Mucosa of descending colon (tissue), 3 donors: ENCODE measurements at regions not wholly inside any gene's neighbourhood (a gene's known extent, or its start where the extent isn't known, plus 50 kb on each side); places are given as distances from the start of the nearest gene placed in this dataset.

Source experiments
- ATAC-seq: fragments of 200-7000 bp; cut with Tn5 transposase; one replicate; pipeline ENCODE4 v1.9.1; 2020; ENCODE audit warnings: mild to moderate bottlenecking, moderate library complexity
- DNase-seq, 3 donors: peaks; one replicate each; pipeline ENCODE4 v3.0.0-alpha.2; 2020
- H3K36me3 ChIP-seq: fragments of 200-600 bp; one replicate; pipeline ENCODE4 v1.8.0; 2021; ENCODE audit warnings: low read depth, mild to moderate bottlenecking
- H3K4me1 ChIP-seq: fragments of 200-600 bp; one replicate; pipeline ENCODE4 v1.8.0; 2021; ENCODE audit warnings: low read depth, mild to moderate bottlenecking
- H3K4me3 ChIP-seq: fragments of 200-600 bp; one replicate; pipeline ENCODE4 v1.8.0; 2021; ENCODE audit warnings: mild to moderate bottlenecking
- H3K9me3 ChIP-seq: fragments of 200-600 bp; one replicate; pipeline ENCODE4 v1.8.0; 2021; ENCODE audit warnings: mild to moderate bottlenecking
- CTCF ChIP-seq: fragments of 200-600 bp; IDR thresholded peaks from one replicate; pipeline ENCODE4 v1.8.0; 2022; ENCODE audit warnings: antibody characterized with exemption, mild to moderate bottlenecking
- intact Hi-C, 2 donors: fragments of 100-400 bp; cut with DNase I in 1 of 2; cut with micrococcal nuclease in 1 of 2; formaldehyde crosslinking; loops; one replicate each; pipeline versions ENCODE4 v1.11.0 to v1.11.1; 2022; cut with DNase I, micrococcal nuclease
- donor health status: DM: no; HTN: no; CAD: no; lungs with moderate emphysema.
- donor health status: DM: no; HTN: no; CAD: no.
- donor health status: DM: no; HTN: yes; CAD: no.

DNA sequence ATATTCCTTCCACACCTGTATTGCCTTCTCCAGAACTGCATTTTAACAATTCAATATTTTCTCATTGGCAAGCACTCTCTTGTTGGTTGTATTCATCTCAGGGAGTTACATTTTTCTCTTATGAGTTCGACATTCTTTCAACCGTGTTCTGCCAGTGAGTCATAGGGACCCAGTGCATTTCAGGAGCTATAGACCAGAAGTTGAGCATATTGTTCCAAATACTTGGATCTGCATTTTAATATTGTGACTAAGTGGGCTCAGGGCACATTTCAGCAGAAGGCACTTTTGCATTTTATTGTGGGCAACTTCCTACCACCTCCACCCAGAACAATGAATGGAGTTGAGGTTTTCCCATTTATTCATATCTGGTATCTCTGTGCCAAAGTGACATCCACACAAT lies 132.8 kb downstream of the TNFSF18 start:
- DNase-seq (no peak), ATAC-seq (no peak)
- intact Hi-C loops, result no loop called here
- Histone ChIP-seq H3K4me1 (no peaks in the 10 kb centered on the region), H3K4me3 (no peak overlapping the region), H3K9me3 (peaks cover 6% of the 10 kb centered on the region), H3K36me3 (no peaks in the 10 kb centered on the region)
- no peak for TF ChIP-seq CTCF

GRCh38 chr1:172918478-172918877 lies 132.3 kb downstream of the TNFSF18 start:
- intact Hi-C loops, result no loop called here
- ATAC-seq (no peak), DNase-seq (no peak)
- Histone ChIP-seq H3K4me3 (no peak overlapping the region), H3K36me3 (no peaks in the 10 kb centered on the region), H3K9me3 (peaks cover under 1% of the 10 kb centered on the region), H3K4me1 (no peaks in the 10 kb centered on the region)
- TF ChIP-seq CTCF, result no peak

- TF ChIP-seq CTCF, result no peak
- no peaks in the 10 kb centered on the region for H3K36me3 ChIP-seq
- DNase-seq (no peak), ATAC-seq (no peak)
- H3K4me1 ChIP-seq, result no peaks in the 10 kb centered on the region
- no peaks in the 10 kb centered on the region for H3K9me3 ChIP-seq
- intact Hi-C loops, result no loop called here
- H3K4me3 ChIP-seq, result no peak overlapping the region
Measured at GRCh38 chr1:172926070-172926469, 124.7 kb downstream of the TNFSF18 start.

GRCh38 chr1:172928412-172928811 lies 122.3 kb downstream of the TNFSF18 start:
- Histone ChIP-seq H3K9me3 (no peaks in the 10 kb centered on the region), H3K4me3 (no peak overlapping the region), H3K36me3 (no peaks in the 10 kb centered on the region), H3K4me1 (no peaks in the 10 kb centered on the region)
- intact Hi-C loops, result no loop called here
- ATAC-seq (no peak), DNase-seq (no peak)
- no peak for TF ChIP-seq CTCF

DNA sequence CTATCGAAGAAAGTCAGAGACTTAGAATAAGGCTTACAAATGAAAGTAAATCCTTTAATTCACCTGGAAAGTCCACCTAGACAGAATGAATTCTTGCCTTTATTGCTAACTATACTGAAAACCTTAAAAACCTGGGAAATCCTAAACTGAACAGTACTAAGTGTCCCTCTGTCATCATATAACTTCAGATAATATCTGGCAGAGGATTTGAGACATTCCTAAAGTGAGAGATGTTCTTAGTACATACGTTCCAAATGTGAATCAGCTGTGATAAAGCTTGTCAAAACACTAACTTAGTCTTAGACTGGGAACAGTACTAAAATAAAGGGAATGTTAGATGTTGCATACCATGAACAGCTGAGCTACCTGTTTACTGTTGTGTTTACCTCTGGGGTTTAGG lies 121.7 kb downstream of the TNFSF18 start:
- no peak for DNase-seq
- Histone ChIP-seq H3K9me3 (no peaks in the 10 kb centered on the region), H3K4me1 (peaks cover under 1% of the 10 kb centered on the region), H3K4me3 (no peak overlapping the region), H3K36me3 (no peaks in the 10 kb centered on the region)
- intact Hi-C loops, result no loop called here
- no peak for TF ChIP-seq CTCF
- ATAC-seq, result no peak

DNA sequence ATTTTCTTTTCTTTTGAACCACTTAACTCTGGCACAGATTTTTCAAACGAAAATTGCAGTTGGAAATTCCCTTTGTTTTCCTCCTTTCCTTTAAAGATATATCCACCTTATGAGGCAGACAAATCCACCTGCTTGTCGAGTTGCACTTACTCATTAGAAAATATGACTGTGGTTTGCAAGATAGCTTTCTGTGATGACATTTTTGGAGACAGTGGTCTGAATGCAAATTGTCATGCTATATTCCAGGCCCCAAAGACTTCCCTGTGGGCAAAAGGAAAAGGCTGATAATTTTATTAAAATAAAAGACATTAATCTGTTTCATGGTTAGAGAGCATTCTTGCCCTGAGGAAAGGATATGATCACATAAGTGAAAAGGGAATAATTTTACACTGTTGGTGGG lies 120.6 kb downstream of the TNFSF18 start:
- intact Hi-C loops, result no loop called here
- no peak overlapping the region for H3K4me3 ChIP-seq

More for the DNA sequence above, 120.6 kb downstream of the TNFSF18 start:
- Histone ChIP-seq H3K36me3 (no peaks in the 10 kb centered on the region), H3K9me3 (no peaks in the 10 kb centered on the region), H3K4me1 (peaks cover 5% of the 10 kb centered on the region)
- no peak for ATAC-seq
- DNase-seq, result no peak
- no peak for TF ChIP-seq CTCF
